ENCODE measurements at regions not wholly inside any gene's neighbourhood (a gene's known extent, or its start where the extent isn't known, plus 50 kb on each side); places are given as distances from the start of the nearest gene placed in this dataset.

DNA sequence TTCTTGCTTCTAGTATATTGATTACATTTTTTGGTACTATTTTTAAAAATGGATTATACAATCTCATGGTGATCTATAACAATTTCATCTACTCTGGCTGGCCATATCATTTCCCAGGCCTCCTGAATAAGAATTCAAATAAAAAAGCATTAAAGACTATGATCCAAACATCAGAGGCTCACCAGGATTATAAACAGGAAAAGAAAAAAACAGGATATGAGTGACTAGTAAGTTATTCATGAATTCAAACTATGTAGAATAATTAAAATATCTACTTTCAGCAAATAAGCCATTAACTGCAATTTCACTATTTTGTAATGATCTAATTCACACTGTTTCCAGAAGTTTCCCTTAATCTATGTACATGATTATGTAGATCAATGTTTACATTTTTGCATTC, 293.1 kb upstream of the CDH6 start:
- Histone ChIP-seq H3K9me3 (ENCODE audit: insufficient read depth in 2 of 2, low read depth in 1 of 2, low read length in 1 of 2) (no peaks in the 10 kb centered on the region), H3K27me3 (replicated peaks in 1 of 4; ENCODE audit: control insufficient read depth in 3 of 4, extremely low read depth in 1 of 4, insufficient read depth in 3 of 4, low read length in 3 of 4) (no peaks in the 10 kb centered on the region), H3K4me3 (ENCODE audit: extremely low read depth in 1 of 4, insufficient read depth in 2 of 4, low read depth in 3 of 4, low read length in 4 of 4) (no peak overlapping the region), H4K5ac (ENCODE audit: insufficient read length, low read depth, low read length) (no peak overlapping the region), H3K56ac (replicated peaks; ENCODE audit: insufficient read length, low read depth, low read length) (no peak overlapping the region), H3K4ac (replicated peaks; ENCODE audit: insufficient read length, low read depth, low read length) (no peak overlapping the region), H2BK5ac (ENCODE audit: low read depth, low read length) (no peak overlapping the region), H2BK120ac (replicated peaks; ENCODE audit: low read depth, low read length) (no peak overlapping the region), H3K14ac (ENCODE audit: insufficient read length) (no peak overlapping the region), H3K36me3 (ENCODE audit: control insufficient read depth in 2 of 4, insufficient read depth in 4 of 4, low read length in 3 of 4) (no peaks in the 10 kb centered on the region), H3K27ac (ENCODE audit: low read depth, low read length) (no peak overlapping the region), H3K79me2 (ENCODE audit: control insufficient read depth in 1 of 2, insufficient read depth in 2 of 2, low read length in 2 of 2) (no peaks in the 10 kb centered on the region), H2BK20ac (ENCODE audit: low read length) (no peak overlapping the region), H3K18ac (ENCODE audit: extremely low read depth, low read length) (no peak overlapping the region), H3K23ac (ENCODE audit: insufficient read length) (no peak overlapping the region), H2AK5ac (ENCODE audit: low read depth, low read length) (no peak overlapping the region), H4K91ac (replicated peaks; ENCODE audit: insufficient read length, low read length) (no peak overlapping the region), H2BK12ac (ENCODE audit: low read depth, low read length) (no peak overlapping the region), H3K4me1 (replicated peaks in 1 of 4; ENCODE audit: control insufficient read depth in 3 of 4, insufficient read depth in 4 of 4, low read length in 3 of 4) (no peaks in the 10 kb centered on the region), H3K23me2 (ENCODE audit: low read depth, low read length) (no peaks in the 10 kb centered on the region), H3K9ac (replicated peaks in 1 of 4; ENCODE audit: extremely low read depth in 1 of 4, low read depth in 3 of 4, low read length in 3 of 4) (no peak overlapping the region), H3K4me2 (ENCODE audit: insufficient read depth in 1 of 2, low read depth in 2 of 2, low read length in 2 of 2) (no peak overlapping the region), H4K20me1 (replicated peaks in 1 of 2; ENCODE audit: control insufficient read depth in 1 of 2, insufficient read depth in 2 of 2, low read length in 2 of 2) (no peaks in the 10 kb centered on the region), H3K79me1 (ENCODE audit: low read depth, low read length) (no peaks in the 10 kb centered on the region), H4K8ac (ENCODE audit: extremely low read depth, insufficient read depth, low read length) (no peak overlapping the region), H2AFZ (ENCODE audit: low read length) (no peak overlapping the region), H2BK15ac (ENCODE audit: low read length) (no peak overlapping the region)
- no peak for DNase-seq (ENCODE audit: low read depth in 1 of 2, low spot score in 2 of 2)
- POLR2A ChIA-PET (ENCODE audit: partially characterized antibody), result interaction anchor here (0.7 kb wide), 1 partner anchor 117 kb away, joined by 3 read pairs; no protein-coding TSS in a partner anchor
- no peak for FAIRE-seq
- CTCF ChIA-PET (ENCODE audit: partially characterized antibody), result no interaction called here
- TF ChIP-seq, protein P1, sequence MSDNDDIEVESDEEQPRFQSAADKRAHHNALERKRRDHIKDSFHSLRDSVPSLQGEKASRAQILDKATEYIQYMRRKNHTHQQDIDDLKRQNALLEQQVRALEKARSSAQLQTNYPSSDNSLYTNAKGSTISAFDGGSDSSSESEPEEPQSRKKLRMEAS (IDR thresholded peaks at IDR 0.05), result no peak
- TF ChIP-seq SP4 (IDR thresholded peaks at IDR 0.05; ENCODE audit: low read length), result no peak

Data from H1 (cell line).